ENCODE measurements at regions not wholly inside any gene's neighbourhood (a gene's known extent, or its start where the extent isn't known, plus 50 kb on each side); places are given as distances from the start of the nearest gene placed in this dataset.
"Not testable (repeated sequence)": the region's sequence is repeated elsewhere in the genome, so short reads cannot be mapped to it uniquely, and the experiment has no call there.

DNA sequence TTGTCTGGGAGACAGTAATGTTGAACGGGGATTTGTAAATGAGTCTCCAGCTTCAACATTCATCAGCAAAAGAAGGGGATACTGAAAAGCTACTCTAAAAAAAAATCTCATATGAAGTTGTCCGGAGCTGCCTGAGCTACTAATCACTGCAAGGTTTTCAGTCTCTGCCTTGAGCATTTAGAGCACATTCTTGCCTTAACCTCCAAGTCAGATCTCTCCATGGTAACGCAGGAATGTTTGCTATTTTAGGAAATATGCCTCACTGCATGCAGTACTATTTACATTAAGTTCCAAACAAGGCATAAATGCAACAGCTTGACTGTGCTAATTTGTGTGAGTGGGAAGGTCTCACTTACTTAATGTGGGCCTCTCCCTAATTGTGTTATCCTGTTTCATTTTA is 152.8 kb downstream of the NBPF8 start:
- TF ChIP-seq, protein P1, sequence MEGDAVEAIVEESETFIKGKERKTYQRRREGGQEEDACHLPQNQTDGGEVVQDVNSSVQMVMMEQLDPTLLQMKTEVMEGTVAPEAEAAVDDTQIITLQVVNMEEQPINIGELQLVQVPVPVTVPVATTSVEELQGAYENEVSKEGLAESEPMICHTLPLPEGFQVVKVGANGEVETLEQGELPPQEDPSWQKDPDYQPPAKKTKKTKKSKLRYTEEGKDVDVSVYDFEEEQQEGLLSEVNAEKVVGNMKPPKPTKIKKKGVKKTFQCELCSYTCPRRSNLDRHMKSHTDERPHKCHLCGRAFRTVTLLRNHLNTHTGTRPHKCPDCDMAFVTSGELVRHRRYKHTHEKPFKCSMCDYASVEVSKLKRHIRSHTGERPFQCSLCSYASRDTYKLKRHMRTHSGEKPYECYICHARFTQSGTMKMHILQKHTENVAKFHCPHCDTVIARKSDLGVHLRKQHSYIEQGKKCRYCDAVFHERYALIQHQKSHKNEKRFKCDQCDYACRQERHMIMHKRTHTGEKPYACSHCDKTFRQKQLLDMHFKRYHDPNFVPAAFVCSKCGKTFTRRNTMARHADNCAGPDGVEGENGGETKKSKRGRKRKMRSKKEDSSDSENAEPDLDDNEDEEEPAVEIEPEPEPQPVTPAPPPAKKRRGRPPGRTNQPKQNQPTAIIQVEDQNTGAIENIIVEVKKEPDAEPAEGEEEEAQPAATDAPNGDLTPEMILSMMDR (IDR thresholded peaks at IDR 0.05): not testable (repeated sequence)
- TF ChIP-seq POLR2A (IDR thresholded peaks at IDR 0.05): not testable (repeated sequence)

Measured in sigmoid colon (tissue), 3 donors.